GM23338 (cell line): ENCODE measurements at regions not wholly inside any gene's neighbourhood (a gene's known extent, or its start where the extent isn't known, plus 50 kb on each side); places are given as distances from the start of the nearest gene placed in this dataset.

Experiments
- CREB1 ChIP-seq: fragments of 250-450 bp; sonication (Bioruptor Pico); IDR thresholded peaks from 2 replicates; pipeline ENCODE4 v1.5.0; 2020; ENCODE audit warnings: low read depth, mild to moderate bottlenecking, moderate library complexity
- CTCF ChIP-seq, 2 experiments: fragments of 200-600 bp in 1 of 2; sonication (generic) in 1 of 2; conservative IDR thresholded peaks; 2 replicates each; pipeline versions ENCODE4 v1.5.1 to v1.6.1; 2016 to 2017; ENCODE audit warnings: antibody characterized with exemption in 2 of 2, low read depth in 2 of 2, mild to moderate bottlenecking in 2 of 2, moderate library complexity in 1 of 2
- EZH2 ChIP-seq: fragments of 200-600 bp; sonication (generic); IDR thresholded peaks from one replicate; pipeline ENCODE4 v1.8.0; 2017; ENCODE audit warnings: antibody characterized with exemption, mild to moderate bottlenecking, low read depth; ENCODE audit not compliant: unreplicated experiment
- EZH2phosphoT487 ChIP-seq: fragments of 200-600 bp; sonication (generic); IDR thresholded peaks from one replicate; pipeline ENCODE4 v1.8.1; 2018; ENCODE audit warnings: antibody characterized with exemption; ENCODE audit not compliant: unreplicated experiment
- JUNB ChIP-seq: IDR thresholded peaks from one replicate; pipeline ENCODE4 v1.6.1; 2016; ENCODE audit warnings: antibody characterized with exemption; ENCODE audit not compliant: unreplicated experiment
- POLR2AphosphoS5 ChIP-seq: IDR thresholded peaks from 2 replicates; pipeline ENCODE4 v1.6.1; 2016; ENCODE audit warnings: antibody characterized with exemption, low read depth
- REST ChIP-seq: IDR thresholded peaks from one replicate; pipeline ENCODE4 v1.6.1; 2018; ENCODE audit warnings: antibody characterized with exemption; ENCODE audit not compliant: unreplicated experiment
- STAT1 ChIP-seq: IDR thresholded peaks from one replicate; pipeline ENCODE4 v1.6.1; 2016; ENCODE audit warnings: antibody characterized with exemption; ENCODE audit not compliant: unreplicated experiment
- ZNF331 ChIP-seq: fragments of 250-450 bp; sonication (Bioruptor Pico); IDR thresholded peaks from 2 replicates; pipeline ENCODE4 v1.5.0; 2020; ENCODE audit warnings: low read depth, mild to moderate bottlenecking, moderate library complexity
- TF ChIP-seq, protein P1 (sequence below): IDR thresholded peaks from 2 replicates; pipeline ENCODE4 v1.6.1; 2016; ENCODE audit warnings: antibody characterized with exemption

- TF ChIP-seq CTCF (conservative IDR thresholded peaks at IDR 0.05; ENCODE audit: low read depth in 2 of 2): no peak
- no peak for TF ChIP-seq EZH2
- no peak for TF ChIP-seq POLR2AphosphoS5
- TF ChIP-seq EZH2phosphoT487: no peak
- no peak for TF ChIP-seq ZNF331 (CRISPR knock-in tag)
- no peak for TF ChIP-seq JUNB
- TF ChIP-seq, protein P1, sequence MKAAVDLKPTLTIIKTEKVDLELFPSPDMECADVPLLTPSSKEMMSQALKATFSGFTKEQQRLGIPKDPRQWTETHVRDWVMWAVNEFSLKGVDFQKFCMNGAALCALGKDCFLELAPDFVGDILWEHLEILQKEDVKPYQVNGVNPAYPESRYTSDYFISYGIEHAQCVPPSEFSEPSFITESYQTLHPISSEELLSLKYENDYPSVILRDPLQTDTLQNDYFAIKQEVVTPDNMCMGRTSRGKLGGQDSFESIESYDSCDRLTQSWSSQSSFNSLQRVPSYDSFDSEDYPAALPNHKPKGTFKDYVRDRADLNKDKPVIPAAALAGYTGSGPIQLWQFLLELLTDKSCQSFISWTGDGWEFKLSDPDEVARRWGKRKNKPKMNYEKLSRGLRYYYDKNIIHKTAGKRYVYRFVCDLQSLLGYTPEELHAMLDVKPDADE: no peak
- TF ChIP-seq CREB1 (CRISPR knock-in tag): no peak
- TF ChIP-seq STAT1: no peak
- no peak for TF ChIP-seq REST
Observed at GRCh38 chr5:144093868-144094267, 76.6 kb downstream of the YIPF5 start.
